H1 (cell line): ENCODE measurements at regions not wholly inside any gene's neighbourhood (a gene's known extent, or its start where the extent isn't known, plus 50 kb on each side); places are given as distances from the start of the nearest gene placed in this dataset.

Experiments
- ASH2L ChIP-seq: fragments of 200-600, 300-600 bp; sonication (generic); IDR thresholded peaks from one replicate; pipeline ENCODE4 v1.7.1; 2017; ENCODE audit warnings: low read length
- CEBPB ChIP-seq: IDR thresholded peaks from 2 replicates; pipeline ENCODE4 v1.6.1; 2012; ENCODE audit warnings: low read depth, low read length
- HDAC2 ChIP-seq, 2 experiments: fragments of 300-600 bp in 1 of 2; sonication (generic) in 1 of 2; IDR thresholded peaks; 2 replicates each; pipeline ENCODE4 v1.6.1; 2011 to 2012; ENCODE audit warnings: low read depth in 2 of 2, low read length in 2 of 2, mild to moderate bottlenecking in 2 of 2, moderate library complexity in 2 of 2, borderline replicate concordance in 1 of 2, inconsistent platforms in 1 of 2
- ZNF274 ChIP-seq: IDR thresholded peaks from 2 replicates; pipeline ENCODE4 v1.7.0; 2012; ENCODE audit warnings: low read length, borderline replicate concordance; ENCODE audit errors: extremely low read depth

DNA sequence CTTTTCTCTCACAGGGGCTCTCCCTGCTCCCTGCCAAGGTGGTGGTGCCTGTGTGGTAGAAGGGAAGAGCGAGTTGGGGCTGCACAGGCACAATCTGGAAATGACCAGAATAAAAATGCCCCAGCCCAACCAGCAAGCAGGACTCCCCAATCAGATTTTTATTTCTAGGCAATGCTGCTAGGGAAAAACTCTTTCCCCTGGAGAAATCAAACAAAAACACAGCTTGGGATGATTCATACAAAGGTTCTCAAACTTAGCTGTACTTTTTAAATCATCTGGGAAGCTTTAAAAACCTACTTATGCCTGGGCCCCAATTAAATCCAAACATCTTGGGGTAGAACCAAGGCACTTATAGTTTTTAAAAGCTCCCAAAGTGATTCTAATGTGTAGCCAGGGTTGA lies 243.2 kb downstream of the HTR7 start (continued):
- no peak for TF ChIP-seq CEBPB
- TF ChIP-seq ZNF274, result no peak
- no peak for TF ChIP-seq ASH2L
- TF ChIP-seq HDAC2 (IDR thresholded peaks at IDR 0.05; ENCODE audit: borderline replicate concordance in 1 of 2, low read depth in 2 of 2, low read length in 2 of 2), result no peak
